Erythroblast (primary cell): ENCODE measurements at regions not wholly inside any gene's neighbourhood (a gene's known extent, or its start where the extent isn't known, plus 50 kb on each side); places are given as distances from the start of the nearest gene placed in this dataset.

Experiments used
- GATA1 ChIP-seq: IDR thresholded peaks from 2 replicates; pipeline ENCODE4 v1.6.1; 2011; ENCODE audit warnings: low read depth, mild to moderate bottlenecking, control low read depth, low read length, moderate library complexity
- POLR2A ChIP-seq: IDR thresholded peaks from 2 replicates; pipeline ENCODE4 v1.6.1; 2011; ENCODE audit warnings: mild to moderate bottlenecking, low read length

DNA sequence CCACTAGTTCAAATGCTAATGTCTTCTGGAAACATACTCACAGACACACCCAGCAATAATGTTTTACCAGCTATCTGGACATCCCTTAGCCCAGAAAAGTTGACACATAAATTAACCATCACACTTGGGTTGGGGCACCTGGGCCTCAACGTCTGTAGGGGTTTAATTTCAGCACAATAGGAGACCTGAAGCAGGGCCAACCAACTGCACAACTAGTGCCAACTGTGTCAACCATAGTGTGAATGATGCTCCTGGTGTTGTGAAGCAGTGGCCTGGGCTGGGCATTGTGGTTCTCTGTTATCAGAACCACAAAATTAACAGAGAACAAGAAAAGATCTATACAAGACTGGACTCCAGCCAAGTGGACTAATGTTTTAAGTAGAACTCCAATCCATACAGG is 106.7 kb upstream of the PPM1H start:
- TF ChIP-seq POLR2A, result no peak
- TF ChIP-seq GATA1, result no peak
